Mesendoderm (in vitro differentiated cells): ENCODE measurements at regions not wholly inside any gene's neighbourhood (a gene's known extent, or its start where the extent isn't known, plus 50 kb on each side); places are given as distances from the start of the nearest gene placed in this dataset.
A peak's percentile ranks its signal among the peaks of the same experiment; 100 is the strongest.

Source experiments
- DNase-seq: peaks from one replicate; pipeline ENCODE4 v3.0.0; 2013
- H2AK5ac ChIP-seq: 2 replicates; pipeline ENCODE4 v1.6.1; 2013; ENCODE audit warnings: low read length, inconsistent platforms
- H2BK120ac ChIP-seq: 2 replicates; pipeline ENCODE4 v1.6.1; 2013; ENCODE audit warnings: low read depth, mild to moderate bottlenecking, low read length, moderate library complexity, mixed read lengths
- H2BK15ac ChIP-seq: replicated peaks from 2 replicates; pipeline ENCODE4 v1.6.1; 2013; ENCODE audit warnings: low read depth, mild to moderate bottlenecking, moderate library complexity
- H2BK5ac ChIP-seq: 2 replicates; pipeline ENCODE4 v1.6.1; 2013; ENCODE audit warnings: low read length, inconsistent platforms
- H3K18ac ChIP-seq: 2 replicates; pipeline ENCODE4 v1.6.1; 2013; ENCODE audit warnings: mild to moderate bottlenecking, low read length, mixed read lengths
- H3K23ac ChIP-seq: one replicate; pipeline ENCODE4 v1.6.1; 2013; ENCODE audit warnings: low read length
- H3K27ac ChIP-seq: 2 replicates; pipeline ENCODE4 v1.5.1; 2013; ENCODE audit warnings: low read depth, mild to moderate bottlenecking, inconsistent platforms, low read length, moderate library complexity
- H3K27me3 ChIP-seq: 2 replicates; pipeline ENCODE4 v1.6.1; 2013; ENCODE audit warnings: low read length, control low read depth, mild to moderate bottlenecking, inconsistent platforms; ENCODE audit not compliant: insufficient read depth, poor library complexity
- H3K36me3 ChIP-seq: 2 replicates; pipeline ENCODE4 v1.6.1; 2013; ENCODE audit warnings: low read length, inconsistent platforms; ENCODE audit not compliant: control insufficient read depth, insufficient read depth
- H3K4ac ChIP-seq: one replicate; pipeline ENCODE4 v1.6.1; 2013; ENCODE audit warnings: low read depth, mild to moderate bottlenecking, low read length, moderate library complexity
- H3K4me1 ChIP-seq: 2 replicates; pipeline ENCODE4 v1.6.1; 2013; ENCODE audit warnings: low read depth, low read length, inconsistent platforms; ENCODE audit not compliant: control insufficient read depth
- H3K4me2 ChIP-seq: 2 replicates; pipeline ENCODE4 v1.6.1; 2013; ENCODE audit warnings: low read length
- H3K4me3 ChIP-seq: 2 replicates; pipeline ENCODE4 v1.5.1; 2013; ENCODE audit warnings: mild to moderate bottlenecking, low read length
- H3K56ac ChIP-seq: one replicate; pipeline ENCODE4 v1.6.1; 2013; ENCODE audit warnings: low read length
- H3K79me1 ChIP-seq: 2 replicates; pipeline ENCODE4 v1.6.1; 2013; ENCODE audit warnings: low read length, inconsistent platforms
- H3K79me2 ChIP-seq: 2 replicates; pipeline ENCODE4 v1.6.1; 2013; ENCODE audit warnings: mild to moderate bottlenecking, low read length; ENCODE audit not compliant: control insufficient read depth, insufficient read depth
- H3K9ac ChIP-seq: 2 replicates; pipeline ENCODE4 v1.6.1; 2013; ENCODE audit warnings: low read length, inconsistent platforms
- H4K5ac ChIP-seq: one replicate; pipeline ENCODE4 v1.6.1; 2013; ENCODE audit warnings: low read length
- H4K8ac ChIP-seq: one replicate; pipeline ENCODE4 v1.6.1; 2013; ENCODE audit warnings: low read depth, mild to moderate bottlenecking, control low read depth, low read length, moderate library complexity
- WGBS: extraction: QIAGEN DNeasy Blood & Tissue Kit; methylation state at CpG from one replicate; pipeline ENCODE4 v1.1.7; 2013; ENCODE audit warnings: low lambda C conversion rate, missing lambda C conversion rate; ENCODE audit not compliant: insufficient coverage; ENCODE audit errors: extremely low coverage; 5-methylcytosine and 5-hydroxymethylcytosine counted together

DNA sequence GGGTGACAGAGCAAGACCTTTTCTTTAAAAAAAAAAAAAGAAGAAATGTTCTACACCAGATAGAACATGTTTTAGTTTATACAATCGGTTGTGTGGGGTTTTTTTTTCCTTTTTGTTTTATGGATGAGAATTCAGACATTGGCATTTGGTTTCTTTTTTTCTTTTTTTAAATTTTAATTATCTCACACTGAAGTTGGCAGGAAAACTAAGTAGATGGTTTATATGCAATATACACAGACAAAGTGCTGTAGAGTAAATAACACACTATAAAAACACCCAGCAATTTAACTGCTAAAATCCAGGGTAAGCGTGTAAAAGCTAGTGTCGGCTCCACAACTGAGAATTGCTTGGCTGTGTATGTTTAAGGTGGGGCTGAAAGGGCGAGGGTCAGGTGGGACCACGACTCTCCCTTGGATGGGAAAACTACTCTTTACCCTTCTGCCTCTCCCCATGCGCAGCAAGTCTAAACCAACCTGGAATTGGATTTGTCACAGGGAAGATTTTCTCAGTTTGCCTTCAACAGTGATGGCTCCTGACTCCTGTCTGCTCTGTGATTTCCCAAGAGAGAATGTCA lies 147.1 kb upstream of the MARCKS start:
- H3K18ac ChIP-seq, result no peak overlapping the region
- WGBS, result no CpG with 5 or more reads among the region's 6 CpGs
- no peaks in the 10 kb centered on the region for H3K79me2 ChIP-seq
- H3K56ac ChIP-seq, result no peak overlapping the region
- no peak overlapping the region for H3K4ac ChIP-seq
- H4K8ac ChIP-seq, result no peak overlapping the region
- no peak for DNase-seq
- no peak overlapping the region for H4K5ac ChIP-seq
- H3K79me1 ChIP-seq, result no peaks in the 10 kb centered on the region
- no peak overlapping the region for H2AK5ac ChIP-seq
- no peak overlapping the region for H3K4me3 ChIP-seq
- no peaks in the 10 kb centered on the region for H3K36me3 ChIP-seq
- no peak overlapping the region for H2BK120ac ChIP-seq
- no peaks in the 10 kb centered on the region for H3K4me1 ChIP-seq
- H3K27ac ChIP-seq, result no peak overlapping the region
- no peak overlapping the region for H3K4me2 ChIP-seq
- H3K27me3 ChIP-seq, result no peaks in the 10 kb centered on the region
- H2BK15ac ChIP-seq, result no peak overlapping the region
- no peak overlapping the region for H3K9ac ChIP-seq
- no peak overlapping the region for H3K23ac ChIP-seq
- no peak overlapping the region for H2BK5ac ChIP-seq

GRCh38 chr6:113713665-113714064 lies 143.5 kb upstream of the MARCKS start:
- Histone ChIP-seq H2AK5ac (no peak overlapping the region), H3K56ac (no peak overlapping the region), H3K27me3 (no peaks in the 10 kb centered on the region), H2BK5ac (no peak overlapping the region), H2BK120ac (no peak overlapping the region), H3K23ac (no peak overlapping the region), H3K79me1 (no peaks in the 10 kb centered on the region), H2BK15ac (no peak overlapping the region), H3K36me3 (no peaks in the 10 kb centered on the region), H4K5ac (no peak overlapping the region), H3K27ac (no peak overlapping the region), H3K4ac (no peak overlapping the region), H3K4me3 (no peak overlapping the region), H3K4me2 (no peak overlapping the region), H3K4me1 (no peaks in the 10 kb centered on the region), H4K8ac (no peak overlapping the region), H3K9ac (no peak overlapping the region), H3K18ac (no peak overlapping the region), H3K79me2 (no peaks in the 10 kb centered on the region)
- no CpG with 5 or more reads among the region's 2 CpGs for WGBS
- DNase-seq, result no peak

DNA sequence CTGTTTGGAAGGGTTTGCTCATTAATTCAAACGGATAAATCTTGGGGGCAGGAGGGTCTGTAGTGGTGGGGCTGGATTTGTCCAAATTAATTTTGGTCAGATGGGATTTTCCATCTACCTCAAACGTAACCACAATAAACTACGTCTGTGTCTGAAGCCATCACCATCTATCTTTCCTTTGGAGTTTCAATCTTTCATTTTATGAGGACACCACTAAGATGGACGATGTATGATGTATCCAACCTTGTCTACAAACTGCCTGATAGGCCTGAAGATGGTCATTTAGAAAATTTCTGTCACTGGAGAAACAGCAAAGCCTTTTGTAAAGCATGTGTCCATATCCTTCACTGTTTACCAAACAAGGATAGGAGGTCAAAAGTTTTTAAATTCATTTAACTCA lies 138.6 kb upstream of the MARCKS start:
- no peak overlapping the region for H2BK120ac ChIP-seq
- WGBS, result no CpG with 5 or more reads among the region's 4 CpGs
- H3K27me3 ChIP-seq, result no peaks in the 10 kb centered on the region
- H2AK5ac ChIP-seq, result no peak overlapping the region
- no peak overlapping the region for H3K9ac ChIP-seq
- no peak overlapping the region for H4K5ac ChIP-seq
- H4K8ac ChIP-seq, result no peak overlapping the region
- H3K4ac ChIP-seq, result no peak overlapping the region
- no peak overlapping the region for H3K27ac ChIP-seq
- H3K36me3 ChIP-seq, result no peaks in the 10 kb centered on the region
- no peaks in the 10 kb centered on the region for H3K79me1 ChIP-seq
- no peak overlapping the region for H3K4me2 ChIP-seq
- no peak overlapping the region for H3K4me3 ChIP-seq
- no peak overlapping the region for H3K18ac ChIP-seq
- no peak overlapping the region for H3K23ac ChIP-seq
- no peak overlapping the region for H2BK15ac ChIP-seq
- no peak for DNase-seq
- no peak overlapping the region for H2BK5ac ChIP-seq
- H3K79me2 ChIP-seq, result no peaks in the 10 kb centered on the region
- H3K4me1 ChIP-seq, result no peaks in the 10 kb centered on the region
- no peak overlapping the region for H3K56ac ChIP-seq

- Histone ChIP-seq H3K4me1 (no peaks in the 10 kb centered on the region), H2AK5ac (no peak overlapping the region), H3K79me1 (no peaks in the 10 kb centered on the region), H4K5ac (no peak overlapping the region), H2BK120ac (no peak overlapping the region), H3K27ac (no peak overlapping the region), H3K56ac (no peak overlapping the region), H3K23ac (no peak overlapping the region), H3K36me3 (no peaks in the 10 kb centered on the region), H4K8ac (no peak overlapping the region), H2BK5ac (no peak overlapping the region), H3K18ac (no peak overlapping the region), H3K79me2 (no peaks in the 10 kb centered on the region), H3K4me2 (no peak overlapping the region), H3K27me3 (no peaks in the 10 kb centered on the region), H2BK15ac (no peak overlapping the region), H3K4ac (no peak overlapping the region), H3K9ac (no peak overlapping the region), H3K4me3 (no peak overlapping the region)
- DNase-seq, result peak; percentile 34
- no CpG with 5 or more reads among the region's 2 CpGs for WGBS
These were observed 138.1 kb upstream of the MARCKS start for GRCh38 chr6:113719064-113719463.

- no peak overlapping the region for H3K56ac ChIP-seq
- H3K4ac ChIP-seq, result no peak overlapping the region
- H2BK15ac ChIP-seq, result no peak overlapping the region
- no peaks in the 10 kb centered on the region for H3K4me1 ChIP-seq
- H2AK5ac ChIP-seq, result no peak overlapping the region
- no peak overlapping the region for H2BK120ac ChIP-seq
- no peak overlapping the region for H2BK5ac ChIP-seq
- no peak overlapping the region for H4K5ac ChIP-seq
- no peak overlapping the region for H3K9ac ChIP-seq
- no peaks in the 10 kb centered on the region for H3K36me3 ChIP-seq
- H3K79me2 ChIP-seq, result no peaks in the 10 kb centered on the region
- no peak overlapping the region for H3K23ac ChIP-seq
- no peaks in the 10 kb centered on the region for H3K79me1 ChIP-seq
- no peak overlapping the region for H3K18ac ChIP-seq
- DNase-seq, result no peak
- H3K4me3 ChIP-seq, result no peak overlapping the region
- no peak overlapping the region for H4K8ac ChIP-seq
- H3K4me2 ChIP-seq, result no peak overlapping the region
- WGBS, result no CpG with 5 or more reads among the region's 4 CpGs
- H3K27me3 ChIP-seq, result no peaks in the 10 kb centered on the region
- H3K27ac ChIP-seq, result no peak overlapping the region
These were observed 137.6 kb upstream of the MARCKS start for GRCh38 chr6:113719545-113719944.

GRCh38 chr6:113723182-113723581 lies 134.0 kb upstream of the MARCKS start:
- Histone ChIP-seq H2BK5ac (no peak overlapping the region), H3K23ac (no peak overlapping the region)
- DNase-seq, result no peak

More at GRCh38 chr6:113723182-113723581, 134.0 kb upstream of the MARCKS start:
- no peak overlapping the region for H3K9ac ChIP-seq
- no peak overlapping the region for H3K4me3 ChIP-seq
- H2AK5ac ChIP-seq, result no peak overlapping the region
- H3K27ac ChIP-seq, result no peak overlapping the region
- H3K27me3 ChIP-seq, result no peaks in the 10 kb centered on the region
- no peak overlapping the region for H2BK120ac ChIP-seq
- H3K79me2 ChIP-seq, result no peaks in the 10 kb centered on the region
- no peaks in the 10 kb centered on the region for H3K36me3 ChIP-seq
- H3K18ac ChIP-seq, result no peak overlapping the region
- no peak overlapping the region for H3K56ac ChIP-seq
- no CpG with 5 or more reads among the region's 4 CpGs for WGBS
- no peaks in the 10 kb centered on the region for H3K79me1 ChIP-seq
- no peak overlapping the region for H4K5ac ChIP-seq
- H3K4me1 ChIP-seq, result peaks cover 2% of the 10 kb centered on the region
- H3K4ac ChIP-seq, result no peak overlapping the region
- no peak overlapping the region for H4K8ac ChIP-seq
- no peak overlapping the region for H2BK15ac ChIP-seq
- no peak overlapping the region for H3K4me2 ChIP-seq
